ENCODE measurements at regions not wholly inside any gene's neighbourhood (a gene's known extent, or its start where the extent isn't known, plus 50 kb on each side); places are given as distances from the start of the nearest gene placed in this dataset.
"Not testable (repeated sequence)": the region's sequence is repeated elsewhere in the genome, so short reads cannot be mapped to it uniquely, and the experiment has no call there.

- Histone ChIP-seq H3K4me2 (ENCODE audit: low read length) (no peak overlapping the region), H2AFZ (ENCODE audit: low read depth, low read length) (no peak overlapping the region), H4K20me1 (ENCODE audit: insufficient read depth, low read length) (no peaks in the 10 kb centered on the region), H3K4me3 (ENCODE audit: low read length) (no peak overlapping the region), H3K4me1 (ENCODE audit: low read length) (0 out of 2 replicates have a peak, but pooled peaks cover 3% of the 10 kb centered on the region), H3K27ac (ENCODE audit: low read length) (no peak overlapping the region), H3K79me2 (ENCODE audit: low read length) (no peaks in the 10 kb centered on the region), H3K36me3 (replicated peaks; ENCODE audit: low read depth, low read length) (no peaks in the 10 kb centered on the region), H3K27me3 (ENCODE audit: low read depth, low read length) (no peaks in the 10 kb centered on the region), H3K9ac (ENCODE audit: low read length) (no peak overlapping the region), H3K9me3 (ENCODE audit: insufficient read depth, low read length) (no peaks in the 10 kb centered on the region)
- TF ChIP-seq, protein P1, sequence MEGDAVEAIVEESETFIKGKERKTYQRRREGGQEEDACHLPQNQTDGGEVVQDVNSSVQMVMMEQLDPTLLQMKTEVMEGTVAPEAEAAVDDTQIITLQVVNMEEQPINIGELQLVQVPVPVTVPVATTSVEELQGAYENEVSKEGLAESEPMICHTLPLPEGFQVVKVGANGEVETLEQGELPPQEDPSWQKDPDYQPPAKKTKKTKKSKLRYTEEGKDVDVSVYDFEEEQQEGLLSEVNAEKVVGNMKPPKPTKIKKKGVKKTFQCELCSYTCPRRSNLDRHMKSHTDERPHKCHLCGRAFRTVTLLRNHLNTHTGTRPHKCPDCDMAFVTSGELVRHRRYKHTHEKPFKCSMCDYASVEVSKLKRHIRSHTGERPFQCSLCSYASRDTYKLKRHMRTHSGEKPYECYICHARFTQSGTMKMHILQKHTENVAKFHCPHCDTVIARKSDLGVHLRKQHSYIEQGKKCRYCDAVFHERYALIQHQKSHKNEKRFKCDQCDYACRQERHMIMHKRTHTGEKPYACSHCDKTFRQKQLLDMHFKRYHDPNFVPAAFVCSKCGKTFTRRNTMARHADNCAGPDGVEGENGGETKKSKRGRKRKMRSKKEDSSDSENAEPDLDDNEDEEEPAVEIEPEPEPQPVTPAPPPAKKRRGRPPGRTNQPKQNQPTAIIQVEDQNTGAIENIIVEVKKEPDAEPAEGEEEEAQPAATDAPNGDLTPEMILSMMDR (IDR thresholded peaks at IDR 0.05; ENCODE audit: low read depth, low read length), result no peak
- TF ChIP-seq EZH2phosphoT487 (IDR thresholded peaks at IDR 0.05; ENCODE audit: low read depth), result no peak
These were observed 123.4 kb downstream of the ATP6V1G3 start for GRCh38 chr1:198417039-198417438.

- 0 out of 2 replicates have a peak, but pooled peaks cover 3% of the 10 kb centered on the region for H3K4me1 ChIP-seq (ENCODE audit: low read length)
- no peaks in the 10 kb centered on the region for H3K79me2 ChIP-seq (ENCODE audit: low read length)
- no peak overlapping the region for H3K4me2 ChIP-seq (ENCODE audit: low read length)
- no peak overlapping the region for H3K27ac ChIP-seq (ENCODE audit: low read length)
- H3K9ac ChIP-seq (ENCODE audit: low read length), result no peak overlapping the region
- no peak overlapping the region for H3K4me3 ChIP-seq (ENCODE audit: low read length)
- H3K36me3 ChIP-seq (replicated peaks; ENCODE audit: low read depth, low read length), result no peaks in the 10 kb centered on the region
- H4K20me1 ChIP-seq (ENCODE audit: insufficient read depth, low read length), result no peaks in the 10 kb centered on the region
- no peak overlapping the region for H2AFZ ChIP-seq (ENCODE audit: low read depth, low read length)
- no peaks in the 10 kb centered on the region for H3K9me3 ChIP-seq (ENCODE audit: insufficient read depth, low read length)
- no peak for TF ChIP-seq EZH2phosphoT487 (IDR thresholded peaks at IDR 0.05; ENCODE audit: low read depth)
- TF ChIP-seq, protein P1 (IDR thresholded peaks at IDR 0.05; ENCODE audit: low read depth, low read length), result no peak
- no peaks in the 10 kb centered on the region for H3K27me3 ChIP-seq (ENCODE audit: low read depth, low read length)
These were observed 124.2 kb downstream of the ATP6V1G3 start for GRCh38 chr1:198416296-198416695.

- Histone ChIP-seq H3K27me3 (ENCODE audit: low read depth, low read length) (no peaks in the 10 kb centered on the region), H3K4me2 (ENCODE audit: low read length) (no peak overlapping the region), H4K20me1 (ENCODE audit: insufficient read depth, low read length) (no peaks in the 10 kb centered on the region), H3K4me1 (ENCODE audit: low read length) (no peaks in the 10 kb centered on the region), H3K9me3 (ENCODE audit: insufficient read depth, low read length) (peaks cover 3% of the 10 kb centered on the region; the same call in 1 of the 2 replicates), H2AFZ (ENCODE audit: low read depth, low read length) (no peak overlapping the region), H3K79me2 (ENCODE audit: low read length) (no peaks in the 10 kb centered on the region), H3K27ac (ENCODE audit: low read length) (no peak overlapping the region), H3K36me3 (replicated peaks; ENCODE audit: low read depth, low read length) (no peaks in the 10 kb centered on the region), H3K4me3 (ENCODE audit: low read length) (no peak overlapping the region), H3K9ac (ENCODE audit: low read length) (no peak overlapping the region)
- no peak for TF ChIP-seq EZH2phosphoT487 (IDR thresholded peaks at IDR 0.05; ENCODE audit: low read depth)
- TF ChIP-seq, protein P1 (IDR thresholded peaks at IDR 0.05; ENCODE audit: low read depth, low read length), result no peak
These were observed 129.2 kb downstream of the ATP6V1G3 start for GRCh38 chr1:198411240-198411639.

- Histone ChIP-seq H3K4me1 (ENCODE audit: low read length) (peaks cover 1% of the 10 kb centered on the region), H3K27me3 (ENCODE audit: low read depth, low read length) (no peaks in the 10 kb centered on the region), H4K20me1 (ENCODE audit: insufficient read depth, low read length) (no peaks in the 10 kb centered on the region), H2AFZ (ENCODE audit: low read depth, low read length) (no peak overlapping the region), H3K36me3 (replicated peaks; ENCODE audit: low read depth, low read length) (no peaks in the 10 kb centered on the region), H3K9ac (ENCODE audit: low read length) (no peak overlapping the region), H3K4me3 (ENCODE audit: low read length) (no peak overlapping the region), H3K27ac (ENCODE audit: low read length) (no peak overlapping the region), H3K79me2 (ENCODE audit: low read length) (no peaks in the 10 kb centered on the region), H3K4me2 (ENCODE audit: low read length) (no peak overlapping the region), H3K9me3 (ENCODE audit: insufficient read depth, low read length) (peaks cover 3% of the 10 kb centered on the region; the same call in 1 of the 2 replicates)
- TF ChIP-seq, protein P1 (IDR thresholded peaks at IDR 0.05; ENCODE audit: low read depth, low read length), result no peak
- no peak for TF ChIP-seq EZH2phosphoT487 (IDR thresholded peaks at IDR 0.05; ENCODE audit: low read depth)
These were observed 131.8 kb downstream of the ATP6V1G3 start for GRCh38 chr1:198408716-198409115.

- H4K20me1 ChIP-seq (ENCODE audit: insufficient read depth, low read length); H3K79me2 ChIP-seq (ENCODE audit: low read length); H3K27me3 ChIP-seq (ENCODE audit: low read depth, low read length); H2AFZ ChIP-seq (ENCODE audit: low read depth, low read length); H3K4me1 ChIP-seq (ENCODE audit: low read length); H3K4me2 ChIP-seq (ENCODE audit: low read length); H3K36me3 ChIP-seq (replicated peaks; ENCODE audit: low read depth, low read length); H3K4me3 ChIP-seq (ENCODE audit: low read length); H3K9ac ChIP-seq (ENCODE audit: low read length); H3K9me3 ChIP-seq (ENCODE audit: insufficient read depth, low read length); H3K27ac ChIP-seq (ENCODE audit: low read length): not testable (repeated sequence)
These were observed 135.8 kb downstream of the ATP6V1G3 start for GRCh38 chr1:198404632-198405031.

Measured in OCI-LY3 (cell line).